PC-9 (cell line): ENCODE measurements at regions not wholly inside any gene's neighbourhood (a gene's known extent, or its start where the extent isn't known, plus 50 kb on each side); places are given as distances from the start of the nearest gene placed in this dataset.

ENCODE experiments used
- BruUV-seq: library from RNA; stranded (reverse); fragments of 400-500 nt; replicated peaks from 2 replicates; lab custom pipeline; 2021; lab: Mats Ljungman, UMichigan
- CTCF ChIA-PET: fragments of 300-600 bp; sonication (Branson Sonifier 250); formaldehyde crosslinking; loops from one replicate; lab custom pipeline; 2022; ENCODE audit warnings: antibody characterized with exemption; lab: Charles Lee
- POLR2A ChIA-PET: fragments of 300-600 bp; sonication (Branson Sonifier 250); formaldehyde crosslinking; loops from one replicate; lab custom pipeline; 2022; ENCODE audit warnings: antibody characterized with exemption; ENCODE audit not compliant: unreplicated experiment; lab: Charles Lee
- DNase-seq, 2 experiments: peaks; one replicate each; pipeline versions ENCODE4 v3.0.0 to v3.0.0-alpha.2; 2015 to 2022; ENCODE audit warnings: mixed read lengths in 1 of 2
- H2AFZ ChIP-seq: fragments of 200-600 bp; sonication (generic); 2 replicates; pipeline ENCODE4 v1.8.1; 2017; ENCODE audit warnings: antibody characterized with exemption
- H3F3A ChIP-seq: fragments of 200-600 bp; sonication (generic); 2 replicates; pipeline ENCODE4 v1.8.1; 2017; ENCODE audit warnings: antibody characterized with exemption, mild to moderate bottlenecking, low read depth; ENCODE audit not compliant: insufficient read depth
- H3K27ac ChIP-seq: fragments of 200-600 bp; sonication (generic); 2 replicates; pipeline ENCODE4 v1.6.1; 2016; ENCODE audit warnings: mixed run types
- H3K27me3 ChIP-seq: fragments of 200-600 bp; sonication (generic); 2 replicates; pipeline ENCODE4 v1.6.1; 2016; ENCODE audit warnings: low read depth, mixed run types; ENCODE audit not compliant: insufficient read depth
- H3K36me3 ChIP-seq: fragments of 200-600 bp; sonication (generic); 2 replicates; pipeline ENCODE4 v1.6.1; 2016; ENCODE audit warnings: low read depth, mixed run types
- H3K4me1 ChIP-seq: fragments of 200-600 bp; sonication (generic); replicated peaks from 2 replicates; pipeline ENCODE4 v1.6.1; 2016; ENCODE audit warnings: mixed run types; ENCODE audit not compliant: insufficient read depth
- H3K4me2 ChIP-seq: fragments of 200-600 bp; sonication (generic); 2 replicates; pipeline ENCODE4 v1.6.1; 2017; ENCODE audit warnings: mixed run types
- H3K4me3 ChIP-seq: fragments of 200-600 bp; sonication (generic); 2 replicates; pipeline ENCODE4 v1.6.1; 2016; ENCODE audit warnings: mixed run types
- H3K79me2 ChIP-seq: fragments of 200-600 bp; sonication (generic); 2 replicates; pipeline ENCODE4 v1.6.1; 2017; ENCODE audit warnings: low read depth, mixed run types
- H3K9me2 ChIP-seq: fragments of 200-600 bp; sonication (generic); 2 replicates; pipeline ENCODE4 v1.8.1; 2017; ENCODE audit warnings: mild to moderate bottlenecking; ENCODE audit not compliant: insufficient read depth
- H3K9me3 ChIP-seq: fragments of 200-600 bp; sonication (generic); 2 replicates; pipeline ENCODE4 v1.8.1; 2016; ENCODE audit warnings: low read depth; ENCODE audit not compliant: insufficient read depth
- H4K20me1 ChIP-seq: fragments of 200-600 bp; sonication (generic); 2 replicates; pipeline ENCODE4 v1.8.1; 2017; ENCODE audit not compliant: insufficient read depth
- EZH2 ChIP-seq: fragments of 200-600 bp; sonication (generic); IDR thresholded peaks from 2 replicates; pipeline ENCODE4 v1.8.0; 2017; ENCODE audit warnings: antibody characterized with exemption, low read depth
- intact Hi-C: fragments of 100-400 bp; cut with micrococcal nuclease; formaldehyde crosslinking; loops from one replicate; pipeline ENCODE4 v1.10.0; 2022; ENCODE audit not compliant: unreplicated experiment
- TF ChIP-seq, protein P1 (sequence below): fragments of 200-600 bp; sonication (generic); conservative IDR thresholded peaks from 2 replicates; pipeline ENCODE4 v1.6.1; 2017; ENCODE audit warnings: mixed run types, antibody characterized with exemption, mild to moderate bottlenecking, moderate library complexity

DNA sequence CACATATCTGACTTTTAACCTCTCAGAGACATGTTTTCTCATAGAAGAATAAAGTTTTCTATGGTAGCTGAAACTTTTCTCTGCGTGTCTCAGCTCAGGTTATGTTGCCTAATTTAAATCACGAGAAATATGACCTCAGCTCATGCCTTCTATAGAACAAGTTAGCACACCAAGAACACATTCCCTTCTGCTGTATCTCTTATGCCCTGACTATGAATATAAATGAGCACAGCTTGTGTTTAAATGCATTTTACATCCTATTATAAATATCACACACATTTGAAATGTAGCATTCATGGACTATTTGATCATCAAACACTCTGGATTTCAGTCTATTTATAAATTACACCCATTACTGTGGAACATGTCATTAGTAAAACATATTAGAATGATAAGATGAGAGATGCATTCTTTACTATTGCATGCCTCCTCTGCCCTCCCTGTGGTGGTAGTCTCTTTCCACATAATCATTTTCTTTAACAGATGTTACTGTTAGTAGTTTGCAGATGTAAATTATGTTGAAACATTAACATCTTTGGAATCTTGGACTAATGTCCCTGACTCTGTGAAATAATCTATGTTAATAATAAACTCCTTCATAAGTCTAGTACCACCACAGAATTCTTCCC is 2044.9 kb upstream of the PCDH20 start:
- no peak for DNase-seq
- Histone ChIP-seq H3K4me3 (no peak overlapping the region), H2AFZ (no peak overlapping the region), H3K36me3 (no peaks in the 10 kb centered on the region), H3K4me1 (no peaks in the 10 kb centered on the region), H3K79me2 (no peaks in the 10 kb centered on the region), H3K27ac (no peak overlapping the region), H3K9me3 (no peaks in the 10 kb centered on the region), H3F3A (no peaks in the 10 kb centered on the region), H3K4me2 (no peak overlapping the region), H3K27me3 (no peaks in the 10 kb centered on the region), H3K9me2 (no peaks in the 10 kb centered on the region), H4K20me1 (no peaks in the 10 kb centered on the region)
- no TSS peak for BruUV-seq
- TF ChIP-seq, protein P1, sequence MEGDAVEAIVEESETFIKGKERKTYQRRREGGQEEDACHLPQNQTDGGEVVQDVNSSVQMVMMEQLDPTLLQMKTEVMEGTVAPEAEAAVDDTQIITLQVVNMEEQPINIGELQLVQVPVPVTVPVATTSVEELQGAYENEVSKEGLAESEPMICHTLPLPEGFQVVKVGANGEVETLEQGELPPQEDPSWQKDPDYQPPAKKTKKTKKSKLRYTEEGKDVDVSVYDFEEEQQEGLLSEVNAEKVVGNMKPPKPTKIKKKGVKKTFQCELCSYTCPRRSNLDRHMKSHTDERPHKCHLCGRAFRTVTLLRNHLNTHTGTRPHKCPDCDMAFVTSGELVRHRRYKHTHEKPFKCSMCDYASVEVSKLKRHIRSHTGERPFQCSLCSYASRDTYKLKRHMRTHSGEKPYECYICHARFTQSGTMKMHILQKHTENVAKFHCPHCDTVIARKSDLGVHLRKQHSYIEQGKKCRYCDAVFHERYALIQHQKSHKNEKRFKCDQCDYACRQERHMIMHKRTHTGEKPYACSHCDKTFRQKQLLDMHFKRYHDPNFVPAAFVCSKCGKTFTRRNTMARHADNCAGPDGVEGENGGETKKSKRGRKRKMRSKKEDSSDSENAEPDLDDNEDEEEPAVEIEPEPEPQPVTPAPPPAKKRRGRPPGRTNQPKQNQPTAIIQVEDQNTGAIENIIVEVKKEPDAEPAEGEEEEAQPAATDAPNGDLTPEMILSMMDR = no peak
- TF ChIP-seq EZH2 = no peak
- ChIA-PET CTCF (no interaction called here), POLR2A (no interaction called here)
- intact Hi-C loops = no loop called here

DNA sequence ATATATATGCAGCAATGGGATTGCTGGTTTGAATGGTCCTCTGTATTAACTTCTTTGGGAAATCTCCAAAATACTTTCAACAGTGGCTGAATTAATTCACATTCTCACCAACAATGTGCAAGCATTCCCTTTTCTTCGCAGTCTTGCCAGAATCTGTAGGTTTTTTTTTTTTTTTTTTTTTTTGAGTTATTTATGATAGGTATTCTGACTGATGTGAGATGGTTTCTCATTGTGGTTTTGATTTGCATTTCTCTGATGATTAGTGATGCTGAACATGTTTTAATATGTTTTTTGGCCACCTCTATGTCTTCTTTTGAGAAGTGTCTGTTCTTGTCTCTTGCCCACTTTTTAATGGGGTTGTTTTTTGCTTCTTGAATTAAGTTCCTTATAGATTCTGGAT is 2041.5 kb upstream of the PCDH20 start:
- Histone ChIP-seq H2AFZ (no peak overlapping the region), H3K27ac (no peak overlapping the region), H3K79me2 (no peaks in the 10 kb centered on the region), H3K4me2 (no peak overlapping the region), H3K36me3 (no peaks in the 10 kb centered on the region), H3F3A (no peaks in the 10 kb centered on the region), H3K9me3 (no peaks in the 10 kb centered on the region), H3K4me3 (no peak overlapping the region), H3K4me1 (no peaks in the 10 kb centered on the region), H3K9me2 (no peaks in the 10 kb centered on the region), H4K20me1 (no peaks in the 10 kb centered on the region; the same call in 1 of the 2 replicates), H3K27me3 (no peaks in the 10 kb centered on the region)
- intact Hi-C loops = no loop called here
- TF ChIP-seq, protein P1 = no peak
- no peak for TF ChIP-seq EZH2
- no peak for DNase-seq
- BruUV-seq = no TSS peak
- CTCF ChIA-PET = no interaction called here
- POLR2A ChIA-PET = interaction anchor here (0.6 kb wide), 1 partner anchor 9 kb away, joined by 4 read pairs; no protein-coding TSS in a partner anchor

DNA sequence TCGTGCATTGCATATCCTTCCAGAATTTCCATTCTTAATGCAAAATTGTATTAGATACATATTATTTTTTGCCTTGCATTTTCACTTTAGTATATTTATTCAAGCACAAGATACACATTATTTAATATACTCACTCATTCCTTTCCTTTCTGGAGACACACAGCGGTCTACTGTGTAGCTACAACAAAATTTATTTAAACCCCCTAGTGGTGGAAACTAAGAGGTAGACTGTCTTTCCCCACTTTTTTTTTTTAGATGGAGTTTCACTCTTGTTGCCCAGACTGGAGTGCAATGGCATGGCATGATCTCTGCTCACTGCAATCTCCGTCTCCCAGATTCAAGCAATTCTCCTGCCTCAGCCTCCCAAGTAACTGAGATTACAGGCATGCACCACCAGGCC is 2040.3 kb upstream of the PCDH20 start:
- no peaks in the 10 kb centered on the region for H3K4me1 ChIP-seq
- BruUV-seq = no TSS peak
- no peaks in the 10 kb centered on the region for H3K27me3 ChIP-seq
- ChIA-PET CTCF (no interaction called here), POLR2A (no interaction called here)
- H3K4me2 ChIP-seq = no peak overlapping the region
- 0 out of 2 replicates have a peak overlapping the region, but pooled peaks have one; percentile 62 for H2AFZ ChIP-seq
- intact Hi-C loops = no loop called here
- H3K4me3 ChIP-seq = no peak overlapping the region
- no peaks in the 10 kb centered on the region for H3K9me3 ChIP-seq
- no peak for DNase-seq
- H3K36me3 ChIP-seq = no peaks in the 10 kb centered on the region
- no peaks in the 10 kb centered on the region for H3F3A ChIP-seq
- H3K79me2 ChIP-seq = no peaks in the 10 kb centered on the region
- no peak for TF ChIP-seq EZH2
- TF ChIP-seq, protein P1 = peak; percentile 42; the same call in 1 of the 2 replicates
- H3K27ac ChIP-seq = no peak overlapping the region
- no peaks in the 10 kb centered on the region; the same call in 1 of the 2 replicates for H4K20me1 ChIP-seq
- no peaks in the 10 kb centered on the region for H3K9me2 ChIP-seq
